SH-SY5Y (cell line): ENCODE measurements at regions not wholly inside any gene's neighbourhood (a gene's known extent, or its start where the extent isn't known, plus 50 kb on each side); places are given as distances from the start of the nearest gene placed in this dataset.

Experiments used
- GATA2 ChIP-seq: IDR thresholded peaks from 2 replicates; pipeline ENCODE4 v1.6.1; 2011; ENCODE audit warnings: mild to moderate bottlenecking, low read depth, low read length
- GATA3 ChIP-seq: IDR thresholded peaks from 2 replicates; pipeline ENCODE4 v1.6.1; 2011; ENCODE audit warnings: low read depth, mild to moderate bottlenecking, low read length, moderate library complexity

GRCh38 chr6:65927141-65927540 lies 220.1 kb upstream of the EYS start:
- no peak for TF ChIP-seq GATA2
- TF ChIP-seq GATA3 = no peak
